B cell (primary cell): ENCODE measurements at regions not wholly inside any gene's neighbourhood (a gene's known extent, or its start where the extent isn't known, plus 50 kb on each side); places are given as distances from the start of the nearest gene placed in this dataset.

Experiments used
- CTCF ChIP-seq: fragments of 200-600 bp; IDR thresholded peaks from one replicate; pipeline ENCODE4 v1.8.0; 2022; ENCODE audit warnings: antibody characterized with exemption, mild to moderate bottlenecking
- EZH2 ChIP-seq: IDR thresholded peaks from 2 replicates; pipeline ENCODE4 v1.6.1; 2012; ENCODE audit warnings: borderline replicate concordance, low read depth, mild to moderate bottlenecking, moderate library complexity, low read length; ENCODE audit not compliant: insufficient read depth, poor library complexity, severe bottlenecking

GRCh38 chr9:115635680-115636383, 517.8 kb upstream of the PAPPA start:
- TF ChIP-seq CTCF = no peak
- no peak for TF ChIP-seq EZH2
